Astrocyte of the hippocampus (primary cell): ENCODE measurements at regions not wholly inside any gene's neighbourhood (a gene's known extent, or its start where the extent isn't known, plus 50 kb on each side); places are given as distances from the start of the nearest gene placed in this dataset.
A peak's percentile ranks its signal among the peaks of the same experiment; 100 is the strongest.
"Not testable (repeated sequence)": the region's sequence is repeated elsewhere in the genome, so short reads cannot be mapped to it uniquely, and the experiment has no call there.

ENCODE experiments used
- DNase-seq: peaks from one replicate; pipeline ENCODE4 v3.0.0; 2011; ENCODE audit warnings: low read depth, low spot score

DNA sequence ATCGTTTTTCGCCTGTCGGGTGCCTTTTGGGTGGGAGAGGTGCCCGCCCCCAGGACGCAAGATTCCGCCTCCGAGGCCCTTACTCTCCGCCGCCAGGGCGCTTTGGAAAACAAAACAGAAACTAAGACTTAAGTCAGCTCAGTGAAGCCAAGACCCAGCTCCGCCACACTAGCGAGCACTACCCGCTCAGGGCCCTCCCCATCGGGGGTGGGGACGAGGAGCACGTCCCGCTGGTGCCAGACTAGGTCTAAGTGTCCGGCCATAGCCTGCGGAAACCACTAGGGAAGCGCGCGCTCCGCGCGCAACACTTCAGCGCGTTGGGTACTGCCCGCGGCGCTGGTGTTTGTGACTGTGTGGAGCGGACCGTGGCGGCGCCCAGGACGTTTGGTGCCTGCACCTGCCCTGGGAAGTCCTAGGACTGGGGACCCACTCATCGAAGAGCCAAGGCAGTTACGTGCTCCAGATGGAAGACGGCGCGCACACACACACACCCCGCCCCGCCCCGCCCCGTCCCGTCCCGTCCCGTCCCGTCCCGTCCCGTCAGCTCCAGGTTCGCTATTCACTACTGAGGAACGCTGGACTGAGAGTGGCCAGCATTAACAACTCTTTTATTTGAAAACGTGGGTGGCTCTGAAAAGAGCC lies 57.6 kb upstream of the BOLA1 start:
- DNase-seq = not testable (repeated sequence)

DNA sequence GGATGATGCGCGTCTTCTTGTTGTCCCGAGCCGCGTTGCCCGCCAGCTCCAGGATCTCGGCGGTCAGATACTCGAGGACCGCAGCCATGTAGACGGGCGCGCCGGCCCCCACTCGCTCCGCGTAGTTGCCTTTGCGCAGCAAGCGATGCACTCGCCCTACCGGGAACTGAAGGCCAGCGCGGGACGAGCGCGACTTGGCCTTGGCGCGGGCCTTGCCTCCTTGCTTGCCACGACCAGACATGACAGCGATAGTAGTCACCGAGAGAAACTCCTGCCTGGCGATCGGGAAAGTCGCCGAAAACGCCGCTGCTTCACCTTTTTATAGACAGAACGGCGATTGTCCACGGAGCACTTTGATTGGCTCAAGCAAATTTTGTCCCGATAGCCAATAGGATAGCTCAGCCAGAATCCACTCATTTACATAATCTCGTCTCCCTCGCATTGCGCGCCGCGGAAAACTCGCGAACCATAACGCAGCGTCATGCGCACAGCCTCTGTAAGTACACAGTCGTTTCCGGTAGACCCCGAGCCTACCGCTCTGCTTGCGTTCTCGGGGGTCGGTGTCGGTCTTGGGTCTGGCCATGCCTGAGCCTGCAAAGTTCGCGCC lies 56.8 kb upstream of the BOLA1 start:
- DNase-seq = not testable (repeated sequence)

DNA sequence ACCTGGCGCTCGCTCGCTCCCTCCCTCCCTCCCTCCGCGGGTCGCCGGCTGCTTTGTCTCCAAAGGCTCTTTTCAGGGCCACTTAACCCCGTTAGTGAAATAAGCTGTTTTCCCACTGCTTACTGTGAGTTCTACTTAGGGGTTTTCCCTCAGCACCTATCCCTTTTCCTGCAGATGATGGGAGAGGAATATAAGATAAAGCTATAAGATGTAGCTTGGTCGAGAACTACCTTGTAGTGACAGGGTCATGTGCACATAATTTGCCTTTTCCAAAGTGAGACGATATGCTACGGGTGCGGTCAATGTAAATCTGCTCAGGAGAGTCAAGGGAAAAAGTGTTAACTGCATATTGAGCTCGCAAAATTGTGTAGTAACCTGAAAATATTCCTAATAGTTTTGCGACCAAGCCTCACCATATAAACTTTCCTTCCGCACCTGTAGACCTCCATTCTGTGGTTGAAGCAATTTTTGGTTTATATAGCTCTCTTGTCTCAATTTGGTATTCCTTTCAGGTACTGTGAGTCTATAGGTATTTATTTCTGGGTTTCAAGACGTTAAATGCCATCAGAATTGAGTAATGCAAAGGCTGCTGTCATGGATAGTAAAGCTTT lies 55.8 kb upstream of the BOLA1 start:
- peak; percentile 36 for DNase-seq

DNA sequence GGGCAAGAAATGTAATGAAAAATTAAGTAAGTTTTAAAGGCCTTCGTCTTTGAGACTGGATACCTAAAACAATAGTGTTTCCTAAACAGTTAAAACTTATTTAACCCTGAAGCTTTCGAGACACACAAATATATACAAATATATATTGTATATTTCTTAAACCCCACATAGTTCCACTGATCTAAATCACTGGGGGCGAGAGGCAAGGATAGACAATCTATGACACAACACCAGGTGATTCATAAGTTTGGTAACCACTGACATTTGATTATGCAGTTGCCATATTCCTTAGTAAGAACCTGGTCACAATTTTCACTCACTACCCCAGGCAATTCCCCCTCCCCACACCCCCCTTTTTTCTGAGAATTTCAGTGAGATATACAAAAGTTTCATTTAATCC lies 55.3 kb upstream of the BOLA1 start:
- DNase-seq = peak; percentile 37

DNA sequence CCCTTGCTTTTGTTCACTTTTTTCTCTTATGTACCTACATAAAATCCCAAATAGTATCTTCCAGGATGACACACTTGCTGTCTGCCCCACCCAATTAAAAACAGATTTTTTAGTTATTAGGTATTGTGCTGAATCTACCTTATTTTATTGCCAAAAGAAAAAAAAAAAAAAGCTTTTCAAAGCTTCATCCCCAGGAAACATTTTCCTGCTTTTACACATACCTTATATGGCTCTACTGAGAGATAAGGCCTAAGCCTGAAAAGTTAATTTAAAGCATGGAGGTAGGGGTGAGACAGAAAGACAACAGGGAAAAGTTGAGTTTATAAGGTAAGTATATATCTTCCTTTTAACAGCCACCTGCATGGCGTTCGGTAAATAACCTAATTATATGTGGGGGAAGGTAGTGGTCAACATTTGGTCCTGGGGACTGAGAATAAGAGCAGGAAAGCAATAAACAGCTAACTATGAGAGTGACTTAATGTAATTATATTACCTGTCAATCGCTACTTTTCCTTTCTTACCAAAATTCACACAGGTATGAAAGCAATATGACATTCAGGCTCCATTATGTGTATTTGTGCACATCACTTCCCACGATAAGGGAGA lies 54.6 kb upstream of the BOLA1 start:
- DNase-seq = no peak

- peak; percentile 20 for DNase-seq
Observed at GRCh38 chr1:149845416-149845815, 54.0 kb upstream of the BOLA1 start.

DNA sequence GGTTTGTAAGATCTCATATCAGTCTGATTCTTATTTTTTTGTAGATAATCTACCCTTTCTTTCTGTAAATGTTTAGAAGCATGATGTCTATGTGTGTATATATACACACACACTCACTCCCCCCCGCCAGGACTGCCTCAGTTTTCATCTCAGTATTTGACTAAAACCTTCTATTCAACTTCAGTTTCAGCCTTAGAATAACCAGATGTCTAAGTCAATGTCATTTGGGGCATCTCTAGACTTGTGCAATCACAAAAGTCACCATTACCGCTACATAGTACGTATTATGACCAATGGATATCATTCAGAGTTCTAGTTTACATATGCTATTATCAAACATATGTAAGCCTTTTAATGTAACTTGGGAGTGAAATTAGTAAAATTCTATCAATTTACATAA lies 53.3 kb upstream of the BOLA1 start:
- no peak for DNase-seq

GRCh38 chr1:149846593-149847466 lies 52.5 kb upstream of the BOLA1 start:
- DNase-seq = no peak

DNA sequence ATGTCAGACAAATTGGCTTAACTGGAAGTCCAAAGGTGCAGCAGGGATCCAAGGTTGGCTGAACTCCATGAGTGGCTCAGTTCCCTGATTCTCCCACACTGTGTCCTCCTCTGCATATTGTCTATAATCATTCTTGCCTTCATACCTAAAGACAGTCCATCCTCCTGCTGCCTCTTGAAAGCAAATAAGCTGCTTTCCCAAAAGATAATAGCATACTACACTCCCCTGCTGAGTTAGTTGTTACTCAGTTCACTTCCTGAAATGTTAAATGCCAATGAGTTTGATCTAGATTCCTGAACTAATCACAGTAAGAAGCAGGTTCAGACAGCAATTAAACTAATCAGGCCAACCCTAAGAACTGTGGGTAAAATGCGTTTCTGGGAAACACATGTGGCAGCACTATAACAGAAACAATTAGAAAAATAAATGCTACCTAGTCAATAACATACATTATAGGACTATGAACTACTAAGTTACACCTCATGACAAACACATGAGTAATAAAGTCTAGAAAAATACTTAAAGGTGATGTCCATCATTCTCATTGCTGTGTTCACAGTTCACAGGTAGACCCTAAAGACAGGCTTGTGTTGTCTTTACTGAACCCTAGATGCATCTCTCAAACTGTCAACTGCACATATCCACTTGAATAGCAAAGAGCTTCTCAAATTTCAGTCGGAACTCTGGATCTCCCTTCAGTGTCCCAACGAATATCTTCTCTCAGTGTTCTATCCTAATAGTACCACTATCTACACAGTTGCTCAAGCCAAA lies 50.8 kb upstream of the BOLA1 start:
- DNase-seq = peak; percentile 4

DNA sequence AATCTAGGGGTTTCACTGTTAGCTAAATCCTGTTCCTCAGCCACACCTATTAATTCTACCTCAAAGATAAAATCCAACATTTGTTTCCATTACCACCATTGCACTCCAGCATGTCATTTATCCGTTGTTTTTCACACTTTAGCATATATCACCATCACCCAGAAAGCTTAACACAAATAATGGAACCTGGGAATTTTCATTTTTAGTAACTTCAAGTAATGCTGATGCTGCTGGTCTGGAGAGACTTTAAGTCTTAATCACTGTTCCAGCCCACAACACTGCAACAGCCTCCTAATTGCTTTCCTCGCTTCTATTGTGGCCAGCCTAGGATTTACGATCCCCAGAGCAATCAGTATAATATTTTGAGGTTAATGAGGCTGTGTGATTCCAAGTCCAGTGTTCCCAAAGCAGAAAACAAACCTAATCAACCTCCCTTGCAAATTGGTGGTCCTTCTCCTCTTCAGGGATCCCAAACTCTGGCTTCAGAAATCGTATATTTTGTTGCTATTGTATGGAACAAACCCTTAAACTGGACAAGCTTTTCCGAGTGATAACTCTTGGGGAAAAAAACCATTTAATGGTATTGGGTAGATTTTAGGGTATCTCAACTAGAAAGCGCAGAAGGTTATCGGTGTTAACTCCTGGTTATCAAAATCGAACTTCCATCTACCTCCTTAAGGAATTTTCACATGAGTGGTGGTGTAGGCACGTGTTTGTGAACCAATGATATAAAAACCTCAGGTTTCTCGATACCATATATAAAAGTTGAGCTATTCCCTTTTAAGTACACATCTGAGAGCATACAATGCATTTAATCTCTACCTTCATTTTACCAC lies 50.0 kb upstream of the BOLA1 start:
- DNase-seq = peak; percentile 17
